Smooth muscle cell (in vitro differentiated cells): ENCODE measurements at regions not wholly inside any gene's neighbourhood (a gene's known extent, or its start where the extent isn't known, plus 50 kb on each side); places are given as distances from the start of the nearest gene placed in this dataset.

Experiments
- DNase-seq: peaks from one replicate; lab custom pipeline; 2025; ENCODE audit not compliant: unreplicated experiment; lab: John Stamatoyannopoulos, UW
- H2AFZ ChIP-seq: fragments of 200-600 bp; sonication (generic); 2 replicates; pipeline ENCODE4 v1.6.0; 2016; ENCODE audit warnings: antibody characterized with exemption, low read depth, mild to moderate bottlenecking
- H3F3A ChIP-seq: fragments of 200-600 bp; sonication (generic); 2 replicates; pipeline ENCODE4 v1.6.0; 2017; ENCODE audit warnings: antibody characterized with exemption, low read depth
- H3K27ac ChIP-seq: fragments of 200-600 bp; sonication (generic); 2 replicates; pipeline ENCODE4 v1.5.1; 2016; ENCODE audit warnings: low read depth, mild to moderate bottlenecking
- H3K27me3 ChIP-seq: fragments of 200-600 bp; sonication (generic); 2 replicates; pipeline ENCODE4 v1.6.1; 2016; ENCODE audit warnings: low read depth, mild to moderate bottlenecking
- H3K36me3 ChIP-seq: fragments of 200-600 bp; sonication (generic); 2 replicates; pipeline ENCODE4 v1.5.1; 2016; ENCODE audit warnings: low read depth
- H3K4me1 ChIP-seq: fragments of 200-600 bp; sonication (generic); 2 replicates; pipeline ENCODE4 v1.5.1; 2016; ENCODE audit warnings: low read depth
- H3K4me2 ChIP-seq: fragments of 200-600 bp; sonication (generic); 2 replicates; pipeline ENCODE4 v1.6.0; 2016; ENCODE audit warnings: mild to moderate bottlenecking
- H3K4me3 ChIP-seq: fragments of 200-600 bp; sonication (generic); 2 replicates; pipeline ENCODE4 v1.5.1; 2016; ENCODE audit warnings: mild to moderate bottlenecking
- H3K79me2 ChIP-seq: fragments of 200-600 bp; sonication (generic); 2 replicates; pipeline ENCODE4 v1.6.0; 2016; ENCODE audit warnings: low read depth, mild to moderate bottlenecking
- H3K9ac ChIP-seq: fragments of 200-600 bp; sonication (generic); 2 replicates; pipeline ENCODE4 v1.6.0; 2016; ENCODE audit warnings: low read depth
- H3K9me3 ChIP-seq: fragments of 200-600 bp; sonication (generic); replicated peaks from 2 replicates; pipeline ENCODE4 v1.5.1; 2016; ENCODE audit warnings: low read depth
- H4K20me1 ChIP-seq: fragments of 200-600 bp; sonication (generic); 2 replicates; pipeline ENCODE4 v1.6.0; 2016; ENCODE audit warnings: low read depth
- CTCF ChIP-seq: fragments of 200-600 bp; sonication (generic); IDR thresholded peaks from 2 replicates; pipeline ENCODE4 v1.5.1; 2017; ENCODE audit warnings: borderline replicate concordance, mild to moderate bottlenecking, antibody characterized with exemption; ENCODE audit not compliant: insufficient read depth, poor library complexity, severe bottlenecking
- WGBS: methylation state at CpG from one replicate; pipeline ENCODE4 v1.1.7; 2016; ENCODE audit warnings: low lambda C conversion rate; 5-methylcytosine and 5-hydroxymethylcytosine counted together

GRCh38 chr3:20462226-20462625 is 276.2 kb upstream of the SGO1 start:
- H3K27ac ChIP-seq = no peak overlapping the region
- no peaks in the 10 kb centered on the region for H4K20me1 ChIP-seq
- H3K4me3 ChIP-seq = no peak overlapping the region
- H3K9me3 ChIP-seq = no peaks in the 10 kb centered on the region
- TF ChIP-seq CTCF = no peak
- no peaks in the 10 kb centered on the region for H3K27me3 ChIP-seq
- H2AFZ ChIP-seq = no peak overlapping the region
- WGBS = 78% methylated on average over 1 of the region's 1 CpG
- H3K36me3 ChIP-seq = no peaks in the 10 kb centered on the region
- H3K9ac ChIP-seq = no peak overlapping the region
- no peak for DNase-seq
- no peaks in the 10 kb centered on the region for H3K4me1 ChIP-seq
- no peaks in the 10 kb centered on the region for H3F3A ChIP-seq
- H3K79me2 ChIP-seq = no peaks in the 10 kb centered on the region
- no peak overlapping the region for H3K4me2 ChIP-seq

GRCh38 chr3:20458994-20459716 is 273.1 kb upstream of the SGO1 start:
- Histone ChIP-seq H3K9ac (no peak overlapping the region), H3K4me3 (no peak overlapping the region), H4K20me1 (no peaks in the 10 kb centered on the region), H3K4me2 (peak overlapping the region; percentile 6), H3F3A (no peaks in the 10 kb centered on the region), H3K79me2 (no peaks in the 10 kb centered on the region), H3K27ac (no peak overlapping the region), H3K27me3 (no peaks in the 10 kb centered on the region), H3K36me3 (no peaks in the 10 kb centered on the region), H3K4me1 (no peaks in the 10 kb centered on the region), H3K9me3 (no peaks in the 10 kb centered on the region), H2AFZ (no peak overlapping the region)
- no peak for TF ChIP-seq CTCF
- no peak for DNase-seq
- WGBS = 39% methylated on average over 4 of the region's 4 CpGs

- 83% methylated on average over 1 of the region's 1 CpG for WGBS
- H3K4me1 ChIP-seq = no peaks in the 10 kb centered on the region
- H3K79me2 ChIP-seq = no peaks in the 10 kb centered on the region
- H3K27ac ChIP-seq = no peak overlapping the region
- H3K4me3 ChIP-seq = no peak overlapping the region
- no peak overlapping the region for H2AFZ ChIP-seq
- no peaks in the 10 kb centered on the region for H3F3A ChIP-seq
- H3K9ac ChIP-seq = no peak overlapping the region
- no peaks in the 10 kb centered on the region for H3K36me3 ChIP-seq
- peaks cover 3% of the 10 kb centered on the region for H3K9me3 ChIP-seq
- no peak for TF ChIP-seq CTCF
- no peak overlapping the region for H3K4me2 ChIP-seq
- H4K20me1 ChIP-seq = no peaks in the 10 kb centered on the region
- no peaks in the 10 kb centered on the region for H3K27me3 ChIP-seq
- DNase-seq = no peak
These were observed 270.5 kb upstream of the SGO1 start for GRCh38 chr3:20456511-20456910.

- no peak overlapping the region for H2AFZ ChIP-seq
- no peak for TF ChIP-seq CTCF
- WGBS = 76% methylated on average over 1 of the region's 1 CpG
These were observed 265.2 kb upstream of the SGO1 start for GRCh38 chr3:20451170-20451569.

More at GRCh38 chr3:20451170-20451569, 265.2 kb upstream of the SGO1 start:
- Histone ChIP-seq H3K4me3 (no peak overlapping the region), H4K20me1 (no peaks in the 10 kb centered on the region), H3K4me2 (no peak overlapping the region), H3K9me3 (peaks cover 3% of the 10 kb centered on the region), H3K36me3 (no peaks in the 10 kb centered on the region), H3K79me2 (no peaks in the 10 kb centered on the region), H3F3A (no peaks in the 10 kb centered on the region), H3K9ac (no peak overlapping the region), H3K27me3 (no peaks in the 10 kb centered on the region), H3K4me1 (no peaks in the 10 kb centered on the region), H3K27ac (no peak overlapping the region)
- DNase-seq = no peak
